ENCODE measurements at regions not wholly inside any gene's neighbourhood (a gene's known extent, or its start where the extent isn't known, plus 50 kb on each side); places are given as distances from the start of the nearest gene placed in this dataset.

DNA sequence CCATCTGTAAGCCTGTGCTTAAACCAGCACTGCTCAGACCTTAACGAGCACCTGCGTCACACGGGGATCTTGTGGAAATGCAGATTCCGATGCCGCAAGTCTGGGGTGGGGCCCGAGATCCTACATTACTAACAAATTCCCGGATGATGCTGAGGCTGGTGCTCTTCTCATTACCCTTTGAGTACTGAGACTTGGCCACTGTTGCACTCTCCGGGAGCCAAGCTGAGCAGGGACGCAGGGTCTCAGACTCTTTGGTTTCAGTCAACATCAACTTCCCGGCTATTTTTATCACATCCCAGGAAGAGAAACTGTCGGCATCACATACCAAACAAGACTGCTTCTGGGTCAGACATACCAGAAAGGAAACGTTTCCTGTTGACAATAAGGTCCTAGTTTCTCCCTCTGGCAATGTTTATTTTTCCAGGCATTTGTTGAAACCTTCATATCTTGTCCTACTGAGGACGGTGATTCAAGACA lies 276.6 kb downstream of the SHQ1 start:
- TF ChIP-seq POLR2A (IDR thresholded peaks at IDR 0.05) (no peak), CTCF (IDR thresholded peaks at IDR 0.05) (no peak), POLR2AphosphoS5 (IDR thresholded peaks at IDR 0.05; ENCODE audit: insufficient read depth in 1 of 2, low read depth in 1 of 2) (no peak)

All from vagina (tissue), 2 donors.